ENCODE measurements at regions not wholly inside any gene's neighbourhood (a gene's known extent, or its start where the extent isn't known, plus 50 kb on each side); places are given as distances from the start of the nearest gene placed in this dataset.

- in situ Hi-C loops (cut with MboI; ENCODE audit: low pct_ligation_motif_present in 1 of 4, low pct_unique_long_range_greater_than_20kb in 1 of 4, low sequenced_read_pairs in 3 of 4), result no loop called here
- H3K9me3 ChIP-seq, result no peaks in the 10 kb centered on the region
- intact Hi-C loops (cut with DNase I; ENCODE audit: low total_unique reads), result no loop called here
- TF ChIP-seq POLR2AphosphoS5 (IDR thresholded peaks at IDR 0.05), result no peak
- TF ChIP-seq CTCF (IDR thresholded peaks at IDR 0.05), result no peak
- TF ChIP-seq POLR2A (IDR thresholded peaks at IDR 0.05), result no peak
- no peak for TF ChIP-seq EP300 (IDR thresholded peaks at IDR 0.05; ENCODE audit: low read depth)
- DNase-seq, result no peak
- no peaks in the 10 kb centered on the region for H3K4me1 ChIP-seq
- H3K36me3 ChIP-seq, result no peaks in the 10 kb centered on the region
- no peak overlapping the region for H3K27ac ChIP-seq
- WGBS, 2 donors (ENCODE audit: low coverage in 1 of 2), result 56 to 71% methylated on average over 3 to 4 of the region's 4 CpGs
- no peak overlapping the region for H3K4me3 ChIP-seq
- no peaks in the 10 kb centered on the region for H3K27me3 ChIP-seq
Observed at GRCh38 chr7:41059796-41060195, 643.1 kb downstream of the INHBA start.

GRCh38 chr7:41058986-41059741, 643.7 kb downstream of the INHBA start:
- intact Hi-C loops (cut with DNase I; ENCODE audit: low total_unique reads) (no loop called here), in situ Hi-C loops (cut with MboI; ENCODE audit: low pct_ligation_motif_present in 1 of 4, low pct_unique_long_range_greater_than_20kb in 1 of 4, low sequenced_read_pairs in 3 of 4) (no loop called here)
- no peaks in the 10 kb centered on the region for H3K4me1 ChIP-seq
- H3K27me3 ChIP-seq, result no peaks in the 10 kb centered on the region
- 87% methylated on average over 3 to 4 of the region's 4 CpGs for WGBS, 2 donors (ENCODE audit: low coverage in 1 of 2)
- DNase-seq, result no peak
- TF ChIP-seq POLR2AphosphoS5 (IDR thresholded peaks at IDR 0.05) (no peak), EP300 (IDR thresholded peaks at IDR 0.05; ENCODE audit: low read depth) (no peak), CTCF (IDR thresholded peaks at IDR 0.05) (no peak), POLR2A (IDR thresholded peaks at IDR 0.05) (no peak)
- no peaks in the 10 kb centered on the region for H3K9me3 ChIP-seq
- no peaks in the 10 kb centered on the region for H3K36me3 ChIP-seq
- H3K27ac ChIP-seq, result no peak overlapping the region
- no peak overlapping the region for H3K4me3 ChIP-seq

DNA sequence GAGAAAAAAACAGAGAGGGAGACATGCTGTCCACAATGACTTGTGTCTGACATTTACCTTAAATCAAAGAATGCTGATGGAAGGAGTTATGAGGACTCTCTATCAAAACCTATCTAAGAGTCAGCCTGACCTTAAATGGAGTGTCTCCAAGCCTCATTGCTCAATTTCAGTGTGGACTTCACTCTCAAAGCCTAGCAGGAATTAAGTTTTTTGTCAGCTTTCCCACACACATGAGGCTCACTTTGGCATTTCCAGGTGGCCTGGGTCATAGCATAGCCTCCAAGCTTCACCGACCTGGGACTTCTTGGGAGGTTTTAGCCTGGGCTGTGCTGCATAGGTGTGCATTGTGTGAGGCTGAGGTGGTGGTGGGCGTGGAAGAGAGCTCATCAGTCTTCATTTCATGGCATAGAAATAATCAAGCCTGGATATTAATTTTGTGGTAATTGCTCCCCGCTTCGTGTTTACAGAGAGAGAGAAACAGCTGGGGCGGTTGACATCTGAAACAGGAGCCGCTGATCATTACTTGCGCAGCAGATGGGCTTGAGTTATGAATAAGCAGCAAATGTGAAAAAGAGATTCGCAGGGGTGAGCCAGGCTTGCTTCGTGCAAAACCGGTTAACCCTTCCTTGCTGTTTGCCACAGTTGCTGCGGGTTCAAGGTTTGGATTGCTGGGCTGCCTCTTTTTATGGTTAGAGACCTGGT, 647.8 kb downstream of the INHBA start:
- H3K27me3 ChIP-seq, result no peaks in the 10 kb centered on the region
- H3K36me3 ChIP-seq, result no peaks in the 10 kb centered on the region
- in situ Hi-C loops (cut with MboI; ENCODE audit: low pct_ligation_motif_present in 1 of 4, low pct_unique_long_range_greater_than_20kb in 1 of 4, low sequenced_read_pairs in 3 of 4), result no loop called here
- H3K9me3 ChIP-seq, result no peaks in the 10 kb centered on the region
- TF ChIP-seq POLR2A (IDR thresholded peaks at IDR 0.05), result no peak
- TF ChIP-seq POLR2AphosphoS5 (IDR thresholded peaks at IDR 0.05), result no peak
- TF ChIP-seq CTCF (IDR thresholded peaks at IDR 0.05), result no peak
- TF ChIP-seq EP300 (IDR thresholded peaks at IDR 0.05; ENCODE audit: low read depth), result no peak
- no peaks in the 10 kb centered on the region for H3K4me1 ChIP-seq
- H3K4me3 ChIP-seq, result no peak overlapping the region
- no peak for DNase-seq
- intact Hi-C loops (cut with DNase I; ENCODE audit: low total_unique reads), result no loop called here
- H3K27ac ChIP-seq, result no peak overlapping the region
- 73 to 88% methylated on average over 3 to 11 of the region's 11 CpGs for whole genome bisulfite sequencing, 2 donors (ENCODE audit: low coverage in 1 of 2)

DNA sequence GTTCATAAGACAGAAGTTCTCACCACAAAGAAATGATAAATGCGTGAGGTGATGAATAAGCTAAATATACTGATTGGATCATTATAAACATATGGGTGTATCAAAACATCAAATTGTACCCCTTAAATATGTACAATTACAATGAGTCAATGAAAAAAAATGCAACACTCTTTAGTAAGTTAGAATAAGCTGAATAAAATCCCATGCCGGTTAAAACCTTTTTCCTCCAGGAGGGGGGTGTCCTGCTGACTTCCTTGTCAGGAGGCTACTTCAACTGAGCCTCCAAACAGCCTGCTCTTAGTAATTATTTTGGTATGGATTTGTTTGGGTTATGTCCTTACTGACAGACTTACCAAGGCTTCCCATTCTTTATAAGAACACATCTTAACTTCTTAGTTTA, 649.1 kb downstream of the INHBA start:
- DNase-seq, result no peak
- H3K27ac ChIP-seq, result no peak overlapping the region
- H3K9me3 ChIP-seq, result no peaks in the 10 kb centered on the region
- no peaks in the 10 kb centered on the region for H3K4me1 ChIP-seq
- H3K36me3 ChIP-seq, result no peaks in the 10 kb centered on the region
- TF ChIP-seq POLR2A (IDR thresholded peaks at IDR 0.05) (no peak), EP300 (IDR thresholded peaks at IDR 0.05; ENCODE audit: low read depth) (no peak)
- intact Hi-C loops (cut with DNase I; ENCODE audit: low total_unique reads), result no loop called here
- no peak overlapping the region for H3K4me3 ChIP-seq
- WGBS, 2 donors (ENCODE audit: low coverage in 1 of 2), result 94 to 95% methylated on average over 2 of the region's 2 CpGs
- H3K27me3 ChIP-seq, result no peaks in the 10 kb centered on the region
- in situ Hi-C loops (cut with MboI; ENCODE audit: low pct_ligation_motif_present in 1 of 4, low pct_unique_long_range_greater_than_20kb in 1 of 4, low sequenced_read_pairs in 3 of 4), result no loop called here
